Medulla oblongata (tissue), 1 donor: ENCODE measurements at regions not wholly inside any gene's neighbourhood (a gene's known extent, or its start where the extent isn't known, plus 50 kb on each side); places are given as distances from the start of the nearest gene placed in this dataset.
A peak's percentile ranks its signal among the peaks of the same experiment; 100 is the strongest.

ENCODE experiments used
- DNase-seq: peaks from one replicate; pipeline ENCODE4 v3.0.0-alpha.2; 2015; ENCODE audit errors: extremely low spot score

- peak; percentile 72 for DNase-seq
Observed at GRCh38 chr6:150537893-150538292, 61.8 kb upstream of the PLEKHG1 start.

GRCh38 chr6:150539111-150539510 is 60.6 kb upstream of the PLEKHG1 start:
- no peak for DNase-seq

- DNase-seq = no peak
Observed at GRCh38 chr6:150539568-150539967, 60.1 kb upstream of the PLEKHG1 start.

GRCh38 chr6:150541576-150541975 is 58.1 kb upstream of the PLEKHG1 start:
- no peak for DNase-seq

- no peak for DNase-seq
Observed at GRCh38 chr6:150543178-150543577, 56.5 kb upstream of the PLEKHG1 start.

GRCh38 chr6:150544793-150545192 is 54.9 kb upstream of the PLEKHG1 start:
- no peak for DNase-seq

- DNase-seq = no peak
Observed at GRCh38 chr6:150546457-150546856, 53.2 kb upstream of the PLEKHG1 start.

GRCh38 chr6:150547502-150548222 is 52.0 kb upstream of the PLEKHG1 start:
- peak; percentile 36 for DNase-seq

GRCh38 chr6:150548330-150548729 is 51.4 kb upstream of the PLEKHG1 start:
- no peak for DNase-seq

- DNase-seq = no peak
Observed at GRCh38 chr6:150549007-150549406, 50.7 kb upstream of the PLEKHG1 start.

GRCh38 chr6:150549674-150550101 is 50.0 kb upstream of the PLEKHG1 start:
- no peak for DNase-seq
